ENCODE measurements at regions not wholly inside any gene's neighbourhood (a gene's known extent, or its start where the extent isn't known, plus 50 kb on each side); places are given as distances from the start of the nearest gene placed in this dataset.

DNA sequence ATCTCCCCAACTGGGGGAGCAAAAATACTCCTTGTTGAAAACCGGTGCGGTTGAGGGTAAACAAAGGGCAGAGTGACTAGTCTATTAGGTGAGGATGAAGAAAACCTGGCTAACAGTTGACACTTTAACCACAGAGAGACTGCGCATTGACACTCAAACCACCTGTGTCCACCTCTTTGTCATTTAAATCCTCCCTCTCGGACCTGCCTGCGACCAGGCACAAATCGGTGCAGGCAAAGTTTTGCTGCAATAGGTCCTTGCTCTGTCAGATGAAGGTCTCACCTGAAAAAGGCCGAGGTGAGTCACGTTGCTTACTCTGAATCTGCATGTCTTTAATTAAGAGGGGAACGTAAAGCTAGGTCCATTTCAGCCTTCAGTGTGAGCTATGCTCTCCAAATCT is 494.1 kb upstream of the DPPA4 start (continued):
- TF ChIP-seq ARID3A (IDR thresholded peaks at IDR 0.05; ENCODE audit: borderline replicate concordance, low read depth, low read length) (no peak), TAF15 (IDR thresholded peaks at IDR 0.05; ENCODE audit: low read depth, low read length) (no peak)

- TF ChIP-seq ARID1B (IDR thresholded peaks at IDR 0.05) = no peak
- TF ChIP-seq ZNF76 (CRISPR knock-in tag; IDR thresholded peaks at IDR 0.05; ENCODE audit: borderline replicate concordance) = no peak
- TF ChIP-seq NONO (IDR thresholded peaks at IDR 0.05; ENCODE audit: low read depth in 2 of 2, low read length in 1 of 2) = no peak
- no peak for TF ChIP-seq ZKSCAN1 (IDR thresholded peaks at IDR 0.05; ENCODE audit: low read depth, low read length)
- TF ChIP-seq ZNF23 (CRISPR knock-in tag; IDR thresholded peaks at IDR 0.05) = no peak
- TF ChIP-seq NUFIP1 (IDR thresholded peaks at IDR 0.05; ENCODE audit: partially characterized antibody) = no peak
- TF ChIP-seq GTF2F1 (IDR thresholded peaks at IDR 0.05; ENCODE audit: low read depth, low read length) = no peak
- TF ChIP-seq SIRT6 (IDR thresholded peaks at IDR 0.05; ENCODE audit: low read depth, low read length) = no peak
- TF ChIP-seq SPI1 (IDR thresholded peaks at IDR 0.05; ENCODE audit: borderline replicate concordance, low read depth, low read length) = no peak
- Histone ChIP-seq H3K4me2 (ENCODE audit: insufficient read depth, low read length) (no peak overlapping the region), H3K27ac (ENCODE audit: extremely low read depth, low read depth, low read length) (no peak overlapping the region), H3K36me3 (ENCODE audit: control insufficient read depth, insufficient read depth, low read length) (no peaks in the 10 kb centered on the region), H3K9me1 (ENCODE audit: control insufficient read depth, insufficient read depth, low read length) (no peaks in the 10 kb centered on the region), H3K4me3 (no peak overlapping the region), H3K9me3 (replicated peaks; ENCODE audit: control insufficient read depth, insufficient read depth, low read depth, low read length) (no peaks in the 10 kb centered on the region), H3K4me1 (replicated peaks in 1 of 2; ENCODE audit: control insufficient read depth in 2 of 2, insufficient read depth in 2 of 2, low read length in 2 of 2) (no peaks in the 10 kb centered on the region), H3K79me2 (ENCODE audit: control insufficient read depth, insufficient read depth, low read length) (no peaks in the 10 kb centered on the region), H3K9ac (ENCODE audit: insufficient read depth in 1 of 2, low read depth in 2 of 2, low read length in 2 of 2) (no peak overlapping the region), H3K27me3 (ENCODE audit: control insufficient read depth in 2 of 2, insufficient read depth in 2 of 2, low read length in 2 of 2) (no peaks in the 10 kb centered on the region), H2AFZ (ENCODE audit: low read depth, low read length) (no peak overlapping the region), H4K20me1 (replicated peaks; ENCODE audit: control insufficient read depth, insufficient read depth, low read length) (no peaks in the 10 kb centered on the region)
- in situ Hi-C loops (cut with MboI) = no loop called here
- ChIA-PET POLR2A (no interaction called here), CTCF (ENCODE audit: low intra/inter-chr PET ratio) (no interaction called here)
- ATAC-seq (no peak), DNase-seq (ENCODE audit: extremely low read depth in 1 of 4, low spot score in 3 of 4) (no peak), FAIRE-seq (no peak)
- WGBS (ENCODE audit: insufficient coverage, low coverage, missing lambda C conversion rate) = 0% methylated on average over 1 of the region's 1 CpG
- no TSS peak for BruUV-seq (replicated peaks)
- intact Hi-C loops (cut with micrococcal nuclease) = no loop called here
Observed at GRCh38 chr3:109835958-109836357, 498.6 kb upstream of the DPPA4 start.

All from K562 (cell line).